Fibroblast of skin of left biceps (primary cell): ENCODE measurements at regions not wholly inside any gene's neighbourhood (a gene's known extent, or its start where the extent isn't known, plus 50 kb on each side); places are given as distances from the start of the nearest gene placed in this dataset.
"Not testable (repeated sequence)": the region's sequence is repeated elsewhere in the genome, so short reads cannot be mapped to it uniquely, and the experiment has no call there.

Experiments
- DNase-seq, 2 experiments: peaks; one replicate each; pipeline ENCODE4 v3.0.0-alpha.2; 2013; ENCODE audit warnings: low read depth in 2 of 2

DNA sequence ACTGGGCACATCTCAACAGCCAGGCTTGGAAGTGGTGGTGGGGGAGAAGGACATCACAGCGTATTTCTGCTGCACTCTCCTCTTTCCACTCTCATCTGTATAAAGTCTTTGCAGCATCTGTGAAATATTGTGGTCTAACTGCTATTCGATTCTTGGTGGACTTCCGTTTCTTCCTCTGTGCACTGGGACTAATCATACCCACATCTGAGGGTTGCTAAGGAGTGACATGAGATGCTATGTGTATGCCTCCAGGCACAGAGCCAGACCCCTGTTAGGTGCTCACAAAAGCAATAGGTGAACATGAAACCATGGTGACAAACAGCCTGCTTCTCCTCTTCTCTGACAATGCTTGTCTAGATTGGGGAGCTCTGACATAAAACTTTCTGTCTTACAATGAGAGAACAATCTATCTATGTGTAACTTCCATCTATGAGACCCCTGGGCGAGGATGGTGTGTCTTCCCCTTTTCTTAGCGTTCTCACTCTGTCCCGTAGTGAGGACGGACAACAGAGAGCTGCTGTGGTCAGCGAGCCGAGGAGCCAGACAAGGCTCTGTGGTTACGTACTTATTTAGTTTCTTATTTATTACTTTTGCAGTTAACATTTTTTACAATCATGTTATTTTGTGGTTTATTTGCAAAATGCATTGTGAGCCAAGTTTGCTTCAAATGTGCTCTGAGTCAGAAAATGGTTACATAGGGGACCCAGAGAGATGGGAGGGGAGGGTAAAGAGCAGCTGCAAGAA lies 196.7 kb upstream of the TPRG1 start:
- DNase-seq: no peak

DNA sequence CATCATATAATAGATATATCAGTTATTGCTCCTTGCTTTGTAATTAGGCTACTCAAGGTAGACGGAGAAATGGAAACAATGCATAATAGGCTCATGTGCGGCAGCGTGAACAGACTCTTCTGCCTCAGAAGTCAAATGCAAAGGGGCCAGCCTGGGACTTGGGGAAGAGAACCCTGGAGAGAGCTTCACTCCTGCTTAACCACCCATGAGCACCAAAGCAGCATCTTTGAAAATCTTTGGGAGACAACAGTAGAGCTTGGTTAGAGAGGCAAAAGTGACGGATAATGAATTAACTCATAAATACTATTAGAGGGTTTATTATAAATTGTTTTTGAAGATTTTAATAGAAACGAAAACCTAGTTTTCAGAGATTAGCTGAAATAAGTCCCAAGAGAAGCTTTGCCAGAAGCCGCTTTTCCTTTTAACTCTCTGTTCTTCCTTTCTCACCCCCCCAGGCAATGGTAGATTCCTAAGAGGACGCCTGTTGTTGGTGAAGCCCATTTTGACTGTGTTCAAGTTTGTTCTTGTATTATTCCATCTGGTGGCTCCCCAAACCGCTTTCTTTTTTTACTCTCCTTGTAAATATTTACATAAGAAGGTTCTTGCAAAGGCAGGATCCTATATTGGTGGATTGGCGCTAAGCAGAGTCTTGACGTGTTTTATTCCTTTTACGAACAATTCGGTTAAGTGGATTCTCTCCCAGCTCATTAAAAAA lies 196.0 kb upstream of the TPRG1 start:
- DNase-seq: no peak

DNA sequence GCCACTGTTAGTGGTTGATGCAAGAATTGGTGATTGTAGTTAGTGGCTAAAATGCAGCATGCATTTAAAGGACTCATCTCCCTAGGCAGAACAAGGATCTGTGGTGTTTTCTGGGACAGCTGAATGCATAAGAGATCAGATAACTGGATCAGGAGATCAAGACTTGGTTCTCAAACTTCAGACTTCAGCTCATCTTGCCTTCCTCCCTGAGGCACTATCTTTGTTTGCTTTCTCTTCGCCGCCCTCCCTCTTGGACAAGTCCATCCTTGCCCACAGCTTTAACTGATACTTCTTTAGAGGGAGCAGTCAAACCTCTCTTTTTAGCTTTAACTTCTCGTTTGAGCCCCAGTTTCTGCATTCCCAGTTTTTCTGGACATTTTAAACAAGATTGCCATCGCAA lies 195.4 kb upstream of the TPRG1 start:
- no peak for DNase-seq

DNA sequence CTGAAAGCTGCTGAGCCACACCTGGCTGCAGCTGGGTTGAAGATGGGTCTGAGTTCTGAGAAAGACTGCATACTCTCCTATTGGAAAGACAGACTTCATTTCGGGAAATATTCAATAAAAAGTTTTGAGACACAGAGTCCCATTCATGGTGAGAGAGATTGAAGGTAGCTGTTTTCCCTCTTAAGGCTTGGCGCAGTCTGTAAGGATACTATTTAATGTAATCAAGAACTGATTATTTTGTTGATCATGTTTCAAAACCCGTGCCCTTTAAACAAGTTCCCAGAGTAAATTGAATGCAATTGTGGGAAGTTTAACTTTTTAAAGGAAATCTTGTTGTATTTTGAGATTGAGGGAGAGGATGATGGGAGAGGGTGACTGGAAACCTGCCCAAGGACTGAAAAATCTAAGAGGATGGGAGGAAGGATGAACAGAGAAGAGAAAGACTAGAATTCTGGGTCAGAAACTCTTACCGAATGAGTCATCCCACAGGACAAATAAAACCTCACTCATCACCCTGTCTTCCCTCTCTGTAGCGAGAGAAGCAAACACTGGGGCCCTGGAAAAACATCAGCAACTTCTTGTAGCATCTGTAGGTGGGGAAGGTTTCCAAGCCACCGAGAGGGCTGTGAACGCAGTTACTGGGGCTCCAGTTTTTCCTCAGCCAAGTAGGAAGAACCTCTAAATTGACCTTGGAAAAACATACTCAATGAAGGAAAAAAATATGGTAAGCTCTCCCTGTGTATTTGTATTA lies 193.2 kb upstream of the TPRG1 start:
- peak in 1 of 2 experiments; percentile 58 for DNase-seq

DNA sequence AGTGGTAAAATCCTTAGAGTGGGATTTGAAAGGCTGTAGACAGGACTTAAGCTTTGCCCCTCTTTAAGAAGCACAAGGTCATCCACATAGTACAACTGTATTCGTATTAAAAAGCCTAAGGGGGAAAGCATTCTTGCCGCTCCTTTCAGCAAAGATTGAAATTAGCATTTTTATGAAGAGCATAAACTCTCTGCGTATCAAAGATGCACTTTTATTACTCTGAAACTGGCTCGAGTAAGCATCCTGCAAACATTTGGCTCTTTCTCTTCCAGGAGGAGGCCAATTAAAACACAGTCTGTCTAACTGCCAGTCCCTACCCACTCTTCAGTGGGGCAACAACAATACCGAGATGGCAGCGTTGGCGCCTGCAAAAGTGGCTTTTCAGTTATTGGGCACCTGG lies 192.5 kb upstream of the TPRG1 start:
- no peak for DNase-seq

DNA sequence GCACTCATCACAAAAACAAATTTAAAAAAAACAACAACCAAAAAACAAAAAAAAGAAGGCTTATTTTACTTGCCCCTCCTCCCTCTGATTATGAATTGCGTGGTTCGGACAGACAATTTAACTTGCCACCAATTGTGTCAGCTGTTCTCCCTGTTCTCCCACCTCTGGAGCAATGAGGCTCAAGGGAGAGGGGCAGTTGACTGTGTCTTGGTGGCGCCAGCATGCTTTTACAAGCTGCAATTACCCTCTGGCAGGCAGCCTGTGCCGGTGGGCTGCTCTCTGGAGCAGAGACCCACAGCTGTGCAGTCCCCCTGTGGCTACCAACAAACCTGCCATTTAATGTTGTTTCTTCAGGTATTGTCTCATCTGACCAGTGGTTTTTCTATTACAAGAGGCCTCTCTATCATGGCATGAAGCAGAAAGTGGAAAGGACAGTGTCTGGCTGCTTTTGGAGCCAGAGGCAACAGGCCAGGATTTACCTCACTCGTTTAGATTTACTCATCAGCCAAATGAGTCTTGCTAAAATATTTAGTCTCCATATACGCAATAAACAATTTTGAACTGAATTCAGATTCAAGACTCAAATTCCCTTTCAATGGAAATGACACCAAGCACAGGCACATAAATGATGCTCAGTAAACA lies 192.0 kb upstream of the TPRG1 start:
- DNase-seq: no peak

DNA sequence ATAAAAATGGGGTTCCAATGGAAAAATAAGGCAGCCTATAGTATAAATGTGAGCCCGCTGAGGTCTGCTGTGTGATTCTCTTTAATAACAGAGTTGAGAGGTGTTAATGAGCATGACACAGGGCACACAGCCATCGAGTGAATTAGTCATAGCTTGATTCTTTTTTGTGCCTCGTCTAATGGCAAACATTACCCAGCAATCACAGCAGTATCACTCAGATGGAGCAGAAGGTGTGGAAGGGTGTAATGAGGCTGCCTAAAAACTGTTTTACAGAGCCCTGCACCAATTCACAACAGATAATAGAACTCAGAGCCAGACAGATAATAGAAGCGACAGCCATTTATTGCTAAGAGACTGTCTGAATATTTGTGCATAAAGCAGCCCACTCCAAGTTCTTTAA lies 178.6 kb upstream of the TPRG1 start:
- no peak for DNase-seq

DNA sequence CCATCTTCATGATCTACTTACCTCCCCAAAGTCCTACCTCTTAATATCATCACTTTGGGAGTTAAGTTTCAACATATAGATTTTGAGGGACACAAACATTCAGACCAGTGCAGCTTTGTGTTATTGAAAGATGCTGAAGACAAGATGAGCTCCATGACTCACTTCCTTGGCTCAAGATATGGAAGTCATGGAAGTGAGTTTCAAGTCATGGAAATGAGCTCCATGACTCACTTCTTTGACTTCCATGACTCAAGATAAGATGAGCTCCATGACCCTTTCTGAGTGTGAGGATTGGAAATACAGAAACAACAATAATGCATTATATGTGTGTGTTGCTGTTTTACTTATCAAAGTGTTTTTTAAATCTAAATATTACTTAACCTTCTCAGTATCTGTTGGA lies 170.2 kb upstream of the TPRG1 start:
- peak; percentile 46 to 61 for DNase-seq

DNA sequence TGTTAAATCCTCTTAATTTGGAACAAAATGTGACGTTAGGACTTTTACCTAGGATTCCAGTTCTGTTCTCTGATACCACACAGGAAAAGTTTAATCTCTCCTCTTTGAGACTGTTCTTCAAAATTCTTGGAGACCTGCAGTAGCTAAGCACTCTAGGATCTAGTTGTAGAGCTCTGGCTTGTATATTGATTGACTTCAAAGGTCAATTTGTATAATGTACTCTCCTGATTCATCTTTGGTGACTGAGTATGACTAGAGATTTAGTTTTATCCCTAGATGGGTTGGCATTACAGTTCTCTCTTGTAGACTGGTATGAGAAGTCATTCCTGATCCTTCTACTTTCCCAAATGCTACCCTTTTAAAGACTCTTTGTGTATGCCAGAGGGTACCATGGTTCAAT lies 168.4 kb upstream of the TPRG1 start:
- no peak for DNase-seq

DNA sequence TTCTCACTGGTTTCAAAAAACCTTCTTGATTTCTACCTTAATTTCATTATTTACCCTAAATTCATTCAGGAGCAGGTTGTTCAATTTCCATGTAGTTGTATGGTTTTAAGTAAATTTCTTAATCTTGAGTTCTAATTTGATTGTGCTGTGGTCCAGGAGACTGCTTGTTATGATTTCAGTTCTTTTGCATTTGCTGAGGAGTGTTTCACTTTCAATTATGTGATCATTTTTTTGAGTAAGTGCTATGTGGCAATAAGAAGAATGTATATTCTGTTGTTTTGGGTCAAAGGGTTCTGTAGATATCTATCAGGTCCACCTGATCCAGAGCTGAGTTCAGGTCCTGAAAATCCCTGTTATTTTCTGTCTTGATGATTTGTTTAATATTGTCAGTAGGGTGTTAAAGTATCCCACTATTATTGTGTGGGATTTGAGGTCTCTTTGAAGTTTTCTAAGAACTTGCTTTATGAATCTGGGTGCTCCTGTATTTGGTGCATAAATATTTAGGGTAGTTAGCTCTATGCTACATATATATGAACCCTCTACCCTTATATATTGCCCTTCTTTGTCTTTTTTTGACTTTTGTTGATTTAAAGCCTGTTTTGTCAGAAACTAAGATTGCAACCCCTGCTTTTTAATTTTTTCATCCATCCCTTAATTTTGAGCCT lies 158.4 kb upstream of the TPRG1 start:
- no peak for DNase-seq

DNA sequence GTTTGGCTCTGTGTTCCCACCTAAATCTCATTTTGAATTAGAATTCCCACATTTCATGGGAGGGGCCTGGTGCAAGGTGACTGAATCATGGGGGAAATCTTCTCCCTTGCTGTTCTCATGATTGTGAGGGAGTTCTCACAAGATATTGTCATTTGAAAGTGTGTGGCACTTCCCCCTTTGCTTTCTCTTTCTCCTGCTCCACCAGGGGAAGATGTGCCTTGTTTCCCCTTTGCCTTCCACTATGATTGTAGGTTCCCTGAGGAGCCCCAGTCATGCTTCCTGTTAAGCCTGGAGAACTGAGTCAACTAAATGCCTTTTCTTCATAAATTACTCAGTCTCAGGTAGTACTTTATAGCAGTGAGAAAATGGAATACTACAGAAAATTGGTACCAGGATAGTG lies 157.2 kb upstream of the TPRG1 start:
- no peak for DNase-seq

DNA sequence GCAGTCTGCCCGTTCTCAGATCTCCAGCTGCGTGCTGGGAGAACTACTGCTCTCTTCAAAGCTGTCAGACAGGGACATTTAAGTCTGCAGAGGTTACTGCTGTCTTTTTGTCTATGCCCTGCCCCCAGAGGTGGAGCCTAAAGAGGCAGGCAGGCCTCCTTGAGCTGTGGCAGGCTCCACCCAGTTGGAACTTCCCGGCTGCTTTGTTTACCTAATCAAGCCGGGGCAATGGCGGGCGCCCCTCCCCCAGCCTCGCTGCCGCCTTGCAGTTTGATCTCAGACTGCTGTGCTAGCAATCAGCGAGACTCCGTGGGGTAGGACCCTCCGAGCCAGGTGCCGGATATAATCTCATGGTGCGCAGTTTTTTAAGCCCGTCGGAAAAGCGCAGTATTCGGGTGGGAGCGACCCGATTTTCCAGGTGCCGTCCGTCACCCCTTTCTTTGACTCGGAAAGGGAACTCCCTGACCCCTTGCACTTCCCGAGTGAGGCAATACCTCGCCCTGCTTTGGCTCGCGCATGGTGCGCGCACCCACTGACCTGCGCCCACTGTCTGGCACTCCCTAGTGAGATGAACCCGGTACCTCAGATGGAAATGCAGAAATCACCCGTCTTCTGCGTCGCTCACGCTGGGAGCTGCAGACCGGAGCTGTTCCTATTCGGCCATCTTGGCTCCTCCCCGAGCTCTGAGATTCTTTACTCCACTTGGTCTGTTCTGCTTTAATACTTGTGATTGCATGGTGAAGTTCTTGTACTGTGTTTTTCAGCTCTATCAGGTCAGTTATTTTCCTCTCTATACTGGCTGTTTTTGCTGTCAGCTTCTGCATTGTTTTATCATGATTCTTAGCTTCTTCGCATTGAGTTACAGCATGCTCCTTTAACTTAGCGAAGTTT lies 148.9 kb upstream of the TPRG1 start:
- not testable (repeated sequence) for DNase-seq

DNA sequence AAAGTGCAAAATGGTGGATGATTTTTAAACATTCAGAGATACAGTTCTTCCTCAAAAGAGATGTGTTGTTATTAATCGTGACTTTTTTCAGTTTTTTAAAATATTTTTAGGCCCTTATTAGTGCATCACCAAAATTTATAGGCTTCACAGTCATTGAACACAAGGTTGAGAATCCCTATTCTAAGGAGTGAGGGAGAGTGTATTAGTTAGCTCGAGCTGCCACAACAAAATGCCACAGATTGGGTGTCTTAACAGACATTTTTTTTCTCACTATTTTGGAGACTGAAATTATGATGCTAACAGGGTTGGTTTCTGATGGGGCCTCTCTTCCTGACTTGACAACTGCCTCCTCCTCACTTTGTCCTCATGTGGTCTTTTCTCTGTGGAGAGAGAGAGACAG lies 145.9 kb upstream of the TPRG1 start:
- no peak for DNase-seq

DNA sequence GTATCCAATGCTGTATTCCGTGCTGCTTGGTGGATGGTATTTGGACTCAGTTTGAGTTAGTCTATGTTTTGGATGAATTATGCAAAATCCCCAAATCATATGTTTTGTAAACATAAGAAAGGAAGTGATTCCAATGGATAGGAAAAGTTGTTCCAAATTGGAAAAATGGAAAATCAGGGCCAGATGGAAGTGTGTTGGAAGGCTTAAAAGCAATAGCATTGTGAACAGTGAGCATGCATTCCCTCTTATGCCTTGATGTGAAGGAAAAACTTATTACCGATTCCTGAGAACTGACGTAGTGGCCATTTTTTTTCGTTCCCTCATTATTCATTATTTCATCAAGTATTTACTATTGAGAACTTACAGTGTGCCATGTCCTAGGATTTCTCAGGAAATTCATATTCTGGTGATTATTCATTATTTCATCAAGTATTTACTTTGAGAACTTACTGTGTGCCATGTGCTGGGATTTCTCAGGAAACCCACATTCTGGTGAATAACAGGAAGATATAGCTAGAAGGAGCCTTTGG lies 144.1 kb upstream of the TPRG1 start:
- peak; percentile 33 to 34 for DNase-seq

DNA sequence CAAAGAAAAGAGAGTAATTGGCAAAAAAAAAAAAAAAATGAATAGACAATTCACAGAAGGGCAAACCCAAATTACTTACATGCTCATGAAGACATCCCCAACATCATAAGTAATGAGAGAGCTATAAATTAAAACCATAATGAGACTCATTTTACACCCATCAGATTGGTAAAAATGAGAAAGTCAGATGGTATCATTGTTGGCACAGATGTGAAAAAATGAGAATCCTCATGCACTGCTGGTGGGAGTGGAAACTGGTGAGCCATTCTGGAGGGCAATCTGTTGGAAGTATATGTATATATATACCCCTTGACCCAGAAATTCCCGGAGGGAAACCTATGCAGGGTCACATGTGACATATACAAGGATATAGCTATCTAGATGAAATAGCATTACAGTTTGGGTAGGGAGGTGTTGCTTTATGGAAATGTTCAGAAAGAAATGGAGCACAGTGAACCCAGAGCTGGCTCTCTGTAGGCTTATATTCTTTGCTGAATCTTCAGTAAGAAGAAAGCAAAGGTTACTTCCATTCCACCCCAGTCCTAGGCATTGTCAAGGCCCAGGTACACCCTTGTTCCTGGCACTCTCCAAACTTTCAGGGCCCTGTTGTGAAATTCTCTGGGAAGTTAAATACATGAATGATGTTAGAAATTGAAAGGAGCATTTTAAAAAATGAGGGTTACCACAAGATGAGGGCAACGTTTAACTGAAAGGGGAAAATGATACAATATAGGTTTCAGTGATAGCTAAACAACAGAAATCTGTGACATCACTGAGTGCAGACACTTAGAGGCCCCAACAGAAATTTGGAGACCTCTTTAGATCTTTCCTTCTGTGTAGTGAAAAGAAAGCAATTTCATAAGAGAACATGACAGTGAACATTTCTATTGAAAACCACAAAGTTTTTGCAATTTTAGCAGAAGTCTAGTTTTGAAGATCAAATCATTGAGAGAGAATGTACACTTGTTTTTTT lies 132.7 kb upstream of the TPRG1 start:
- DNase-seq: no peak

DNA sequence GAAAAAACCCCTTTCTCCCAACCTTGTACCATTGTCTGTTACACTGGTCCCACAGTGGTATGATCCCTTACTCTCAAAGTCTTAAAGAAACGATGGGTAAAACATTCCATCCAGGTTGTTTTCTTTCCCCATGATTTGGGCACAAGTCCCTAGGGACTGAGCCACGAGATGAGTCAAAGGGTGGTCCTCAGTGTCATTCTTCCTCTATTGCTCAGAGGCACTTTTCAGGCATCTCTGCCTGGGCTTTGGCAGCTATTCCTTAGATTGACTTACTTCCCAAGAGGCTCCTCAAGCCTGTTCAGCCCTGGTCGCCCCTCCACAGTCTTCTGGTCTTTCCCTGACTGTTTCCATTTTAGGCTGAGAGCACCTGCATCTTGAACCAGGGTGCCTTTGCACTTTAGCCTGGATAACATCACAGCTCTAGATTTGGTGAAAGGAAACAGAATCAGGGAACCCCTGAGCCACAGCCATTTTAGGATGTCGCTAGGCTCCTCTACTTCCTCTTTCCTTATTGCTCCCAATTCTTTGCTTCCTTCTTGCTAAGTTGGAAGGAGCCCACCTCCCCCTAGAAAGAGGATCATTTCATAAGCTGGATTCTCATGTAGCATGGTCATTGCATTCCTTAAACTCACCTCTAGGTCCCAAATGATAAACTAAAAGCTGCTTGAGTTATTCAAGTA lies 131.0 kb upstream of the TPRG1 start:
- DNase-seq: no peak

DNA sequence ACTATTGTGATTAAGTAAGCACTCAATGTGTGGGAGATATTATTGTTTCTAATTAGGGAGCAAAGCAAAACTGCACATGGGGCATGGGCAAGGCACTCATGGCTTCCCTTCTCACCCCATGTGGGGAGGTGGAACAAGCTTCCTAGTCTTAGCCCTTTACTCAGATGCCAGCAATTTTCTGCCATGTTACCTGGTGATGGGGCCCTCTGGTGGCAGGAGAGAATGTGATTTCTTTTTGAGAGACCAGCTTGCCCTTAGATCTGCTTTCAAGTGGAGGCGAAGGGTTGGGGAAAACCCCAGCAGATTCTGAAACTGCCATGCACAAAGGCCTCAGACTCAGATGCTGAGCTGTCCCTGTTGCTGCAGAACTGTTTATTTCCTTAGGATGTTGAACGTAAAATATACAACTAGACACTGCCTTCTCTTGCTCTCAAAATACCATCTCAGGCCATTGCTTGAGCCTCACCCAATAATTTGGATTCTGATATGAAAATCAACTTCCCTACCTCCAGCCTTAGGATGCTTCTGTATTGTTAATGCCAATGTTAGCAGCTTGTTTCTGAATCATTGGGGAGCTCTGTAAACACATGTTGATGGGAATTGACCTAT lies 130.2 kb upstream of the TPRG1 start:
- DNase-seq: no peak

DNA sequence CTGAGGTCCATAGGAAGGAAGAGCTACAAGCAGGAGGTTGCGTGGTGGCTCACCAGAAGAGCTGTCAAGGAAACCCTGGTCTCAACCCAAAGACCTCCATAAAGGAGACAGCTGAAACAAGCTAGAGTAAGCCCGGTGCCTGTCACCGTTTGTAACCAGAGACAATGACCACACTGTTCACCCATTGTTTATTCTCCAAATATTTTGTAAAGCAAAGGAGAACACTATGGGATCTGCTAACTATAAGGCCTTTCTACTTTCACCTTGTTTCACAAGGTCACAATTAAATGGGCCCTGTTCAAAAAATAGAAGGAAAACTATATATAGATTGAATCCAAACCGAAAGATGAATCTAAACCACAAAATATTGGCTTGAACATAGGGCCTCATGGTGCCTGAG lies 128.9 kb upstream of the TPRG1 start:
- no peak for DNase-seq
